Lung (tissue), 11 donors: ENCODE measurements at regions not wholly inside any gene's neighbourhood (a gene's known extent, or its start where the extent isn't known, plus 50 kb on each side); places are given as distances from the start of the nearest gene placed in this dataset.

ENCODE experiments used
- ATAC-seq: fragments of 200-7000 bp; cut with Tn5 transposase; one replicate; pipeline ENCODE4 v1.9.1; 2020; ENCODE audit warnings: moderate number of reproducible peaks; ENCODE audit not compliant: insufficient read depth, low FRiP score
- DNase-seq, 3 donors: peaks; one replicate each; pipeline ENCODE4 v3.0.0-alpha.2; 2013 to 2017
- H3K27ac ChIP-seq, 2 donors: one replicate each; pipeline ENCODE4 v1.5.1; 2013; ENCODE audit warnings: mild to moderate bottlenecking in 2 of 2, moderate library complexity in 2 of 2, control low read depth in 1 of 2, inconsistent platforms in 1 of 2, low read depth in 1 of 2, low read length in 1 of 2
- H3K27me3 ChIP-seq, 3 donors: one replicate each; pipeline ENCODE4 v1.5.1; 2013; ENCODE audit warnings: low read length in 2 of 3; ENCODE audit not compliant: control insufficient read depth in 3 of 3, insufficient read depth in 3 of 3
- H3K36me3 ChIP-seq, 4 donors: one replicate each; pipeline ENCODE4 v1.5.1; 2013; ENCODE audit warnings: low read length in 4 of 4, mild to moderate bottlenecking in 1 of 4, moderate library complexity in 1 of 4; ENCODE audit not compliant: control insufficient read depth in 4 of 4, insufficient read depth in 4 of 4
- H3K4me1 ChIP-seq, 5 donors: one replicate each; pipeline ENCODE4 v1.5.1; 2013; ENCODE audit warnings: low read length in 5 of 5, mild to moderate bottlenecking in 2 of 5, moderate library complexity in 1 of 5; ENCODE audit not compliant: control insufficient read depth in 5 of 5, insufficient read depth in 5 of 5
- H3K4me3 ChIP-seq: one replicate; pipeline ENCODE4 v1.5.1; 2013; ENCODE audit warnings: mild to moderate bottlenecking, control low read depth, moderate library complexity
- H3K9ac ChIP-seq, 2 donors: one replicate each; pipeline ENCODE4 v1.5.1; 2013; ENCODE audit warnings: low read length in 2 of 2, control low read depth in 1 of 2; ENCODE audit not compliant: insufficient read depth in 1 of 2
- H3K9me3 ChIP-seq, 4 donors: one replicate each; pipeline ENCODE4 v1.5.1; 2013; ENCODE audit warnings: low read length in 3 of 4, mild to moderate bottlenecking in 1 of 4, moderate library complexity in 1 of 4; ENCODE audit not compliant: control insufficient read depth in 4 of 4, insufficient read depth in 3 of 4
- WGBS, 2 donors: extraction: QIAGEN DNeasy Blood & Tissue Kit; methylation state at CpG; one replicate each; pipeline ENCODE4 v1.1.7; 2013; 5-methylcytosine and 5-hydroxymethylcytosine counted together
- TF ChIP-seq, protein P1 (sequence below): IDR thresholded peaks from 2 replicates; pipeline ENCODE4 v1.5.1; 2012; ENCODE audit warnings: mild to moderate bottlenecking; ENCODE audit errors: control extremely low read depth, extremely low read depth
- donor health status: control.
- donor health status: control.
- donor health status: Bipolar disorder and iron deficiency.
- donor health status: healthy.
- donor health status: DM: yes; HTN: yes; CAD: no.

DNA sequence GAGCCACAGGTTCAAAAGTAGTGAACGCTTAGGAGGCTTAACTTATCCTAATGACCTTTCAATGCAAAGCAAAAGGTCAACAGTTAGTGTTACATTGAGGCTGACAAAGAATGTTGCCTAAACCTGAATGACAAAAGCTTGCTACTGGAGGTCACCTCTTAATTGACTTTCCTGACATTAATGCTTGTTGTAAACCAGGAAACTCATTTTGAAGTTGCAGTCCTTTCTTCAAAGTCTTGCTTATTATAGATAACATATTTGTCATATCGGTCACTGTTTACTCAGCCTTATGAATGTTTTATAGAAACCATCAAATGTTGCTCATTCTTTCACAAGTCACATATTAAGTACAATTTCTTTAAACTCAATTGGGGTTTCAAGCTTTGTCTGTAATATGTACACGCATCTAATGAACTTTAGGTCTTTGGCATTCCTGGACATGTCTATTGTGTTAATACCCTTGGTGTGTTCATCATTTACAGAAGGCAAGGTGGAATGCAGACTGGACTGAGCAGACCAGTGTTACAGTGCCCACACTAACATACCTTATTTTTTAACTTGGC, 488.2 kb upstream of the NECTIN3 start:
- TF ChIP-seq, protein P1, sequence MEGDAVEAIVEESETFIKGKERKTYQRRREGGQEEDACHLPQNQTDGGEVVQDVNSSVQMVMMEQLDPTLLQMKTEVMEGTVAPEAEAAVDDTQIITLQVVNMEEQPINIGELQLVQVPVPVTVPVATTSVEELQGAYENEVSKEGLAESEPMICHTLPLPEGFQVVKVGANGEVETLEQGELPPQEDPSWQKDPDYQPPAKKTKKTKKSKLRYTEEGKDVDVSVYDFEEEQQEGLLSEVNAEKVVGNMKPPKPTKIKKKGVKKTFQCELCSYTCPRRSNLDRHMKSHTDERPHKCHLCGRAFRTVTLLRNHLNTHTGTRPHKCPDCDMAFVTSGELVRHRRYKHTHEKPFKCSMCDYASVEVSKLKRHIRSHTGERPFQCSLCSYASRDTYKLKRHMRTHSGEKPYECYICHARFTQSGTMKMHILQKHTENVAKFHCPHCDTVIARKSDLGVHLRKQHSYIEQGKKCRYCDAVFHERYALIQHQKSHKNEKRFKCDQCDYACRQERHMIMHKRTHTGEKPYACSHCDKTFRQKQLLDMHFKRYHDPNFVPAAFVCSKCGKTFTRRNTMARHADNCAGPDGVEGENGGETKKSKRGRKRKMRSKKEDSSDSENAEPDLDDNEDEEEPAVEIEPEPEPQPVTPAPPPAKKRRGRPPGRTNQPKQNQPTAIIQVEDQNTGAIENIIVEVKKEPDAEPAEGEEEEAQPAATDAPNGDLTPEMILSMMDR = no peak
- Histone ChIP-seq H3K4me3 (no peak overlapping the region), H3K9ac (no peak overlapping the region), H3K9me3 (no peaks in the 10 kb centered on the region), H3K27me3 (no peaks in the 10 kb centered on the region), H3K36me3 (no peaks in the 10 kb centered on the region), H3K27ac (no peak overlapping the region), H3K4me1 (no peaks in the 10 kb centered on the region)
- ATAC-seq (peak; percentile 16), DNase-seq (peak in 2 of 3 donors; percentile 9 to 29)
- WGBS, 2 donors = 44 to 60% methylated on average over 3 of the region's 3 CpGs

DNA sequence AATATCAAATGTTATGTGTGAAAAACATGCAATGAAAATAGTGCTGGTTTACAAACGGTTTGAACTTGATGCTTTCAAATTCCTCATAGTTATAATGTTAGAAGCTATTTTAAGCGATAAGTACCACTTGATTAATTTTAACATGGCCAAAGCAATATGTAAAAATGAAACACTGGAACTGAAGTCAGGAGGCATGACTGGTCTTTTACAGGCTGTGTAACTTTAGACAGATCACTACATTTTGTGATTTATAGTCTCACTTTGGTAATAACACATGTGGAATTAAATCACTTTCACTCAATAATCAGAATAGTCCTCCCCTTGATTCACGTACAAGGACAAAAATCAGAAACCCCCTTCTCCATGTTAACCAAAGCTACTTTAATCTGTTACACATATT, 482.7 kb upstream of the NECTIN3 start:
- DNase-seq (no peak), ATAC-seq (no peak)
- Histone ChIP-seq H3K9me3 (no peaks in the 10 kb centered on the region), H3K4me3 (no peak overlapping the region), H3K27me3 (no peaks in the 10 kb centered on the region), H3K4me1 (no peaks in the 10 kb centered on the region), H3K27ac (no peak overlapping the region), H3K9ac (no peak overlapping the region), H3K36me3 (no peaks in the 10 kb centered on the region)
- TF ChIP-seq, protein P1 = no peak
- 63 to 84% methylated on average over 3 of the region's 3 CpGs for WGBS, 2 donors

DNA sequence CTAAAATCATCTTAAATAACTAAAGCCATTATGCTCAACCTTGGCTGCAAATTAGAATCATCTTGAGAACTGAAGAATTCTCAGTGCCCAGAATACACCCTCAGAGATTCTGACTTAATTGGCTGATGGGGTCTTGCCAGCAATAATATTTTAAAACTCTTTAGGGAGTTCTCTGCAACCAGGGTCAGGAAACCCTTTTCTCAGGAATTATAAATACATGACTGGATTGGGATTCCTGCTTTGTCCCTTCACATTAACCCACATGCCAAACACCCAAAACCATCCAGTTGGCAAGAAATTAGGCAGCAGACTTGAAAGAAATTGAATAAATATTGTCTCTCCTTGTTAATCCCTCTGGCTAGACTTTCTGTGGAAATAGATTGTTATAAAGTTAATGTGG, 482.3 kb upstream of the NECTIN3 start:
- TF ChIP-seq, protein P1 = no peak
- Histone ChIP-seq H3K4me1 (no peaks in the 10 kb centered on the region), H3K9me3 (no peaks in the 10 kb centered on the region), H3K36me3 (no peaks in the 10 kb centered on the region), H3K27me3 (no peaks in the 10 kb centered on the region), H3K4me3 (no peak overlapping the region), H3K27ac (no peak overlapping the region), H3K9ac (no peak overlapping the region)
- no peak for ATAC-seq
- DNase-seq = no peak

DNA sequence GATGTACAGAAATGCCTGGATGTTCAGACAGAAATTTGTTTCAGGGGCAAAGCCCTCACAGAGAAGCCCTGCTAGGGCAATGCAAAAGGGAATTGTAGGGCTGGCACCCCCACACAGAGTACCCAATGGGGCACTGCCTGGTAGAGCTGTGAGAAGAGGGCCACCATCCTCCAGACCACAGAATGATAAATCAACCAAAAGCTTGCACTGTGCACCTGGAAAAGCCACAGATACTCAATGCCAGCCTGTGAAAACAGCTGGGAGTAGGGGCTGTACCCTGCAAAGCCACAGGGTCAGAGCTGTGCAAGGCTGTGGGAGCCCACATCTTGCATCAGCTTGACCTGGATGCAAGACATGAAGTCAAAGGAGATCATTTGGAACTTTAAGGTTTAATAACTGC, 477.9 kb upstream of the NECTIN3 start:
- no peak for DNase-seq
- H3K27me3 ChIP-seq = no peaks in the 10 kb centered on the region
- TF ChIP-seq, protein P1 = no peak

More for the DNA sequence above, 477.9 kb upstream of the NECTIN3 start:
- Histone ChIP-seq H3K9me3 (peaks cover 0 to 3% (median 2%) of the 10 kb centered on the region in 4 donors), H3K4me1 (no peaks in the 10 kb centered on the region), H3K36me3 (no peaks in the 10 kb centered on the region), H3K9ac (no peak overlapping the region), H3K4me3 (no peak overlapping the region), H3K27ac (no peak overlapping the region)
- ATAC-seq = no peak
